Stimulated activated CD8-positive, alpha-beta memory T cell treated with anti-CD3 and anti-CD28 coated beads, Interleukin-7, amount 100 ng/mL, for 48 hours (primary cell): ENCODE measurements at regions not wholly inside any gene's neighbourhood (a gene's known extent, or its start where the extent isn't known, plus 50 kb on each side); places are given as distances from the start of the nearest gene placed in this dataset.
A peak's percentile ranks its signal among the peaks of the same experiment; 100 is the strongest.
"Not testable (repeated sequence)": the region's sequence is repeated elsewhere in the genome, so short reads cannot be mapped to it uniquely, and the experiment has no call there.

ENCODE experiments used
- DNase-seq, 2 donors: peaks; one replicate each; pipeline ENCODE4 v3.0.0-alpha.2; 2020; ENCODE audit warnings: low read depth in 1 of 2; ENCODE audit errors: extremely low read depth in 1 of 2

GRCh38 chr4:1589098-1589497 is 95.0 kb downstream of the FAM53A start:
- DNase-seq = no peak

GRCh38 chr4:1588306-1588705 is 95.8 kb downstream of the FAM53A start:
- no peak for DNase-seq

GRCh38 chr4:1584498-1584897 is 99.6 kb downstream of the FAM53A start:
- no peak for DNase-seq

- no peak for DNase-seq
Observed at GRCh38 chr4:1583859-1584258, 100.3 kb downstream of the FAM53A start.

GRCh38 chr4:1583051-1583785 is 100.9 kb downstream of the FAM53A start:
- DNase-seq = no peak

- DNase-seq = no peak
Observed at GRCh38 chr4:1582227-1582626, 101.9 kb downstream of the FAM53A start.

- DNase-seq = peak; percentile 73 to 88
Observed at GRCh38 chr4:1581164-1581894, 102.8 kb downstream of the FAM53A start.

GRCh38 chr4:1580692-1581012 is 103.5 kb downstream of the FAM53A start:
- DNase-seq = not testable (repeated sequence)

GRCh38 chr4:1579901-1580691 is 104.0 kb downstream of the FAM53A start:
- DNase-seq = peak; percentile 76 to 89

GRCh38 chr4:1579001-1579900 is 104.9 kb downstream of the FAM53A start:
- peak; percentile 57 to 72 for DNase-seq

- no peak for DNase-seq
Observed at GRCh38 chr4:1578251-1578773, 105.8 kb downstream of the FAM53A start.

- DNase-seq = no peak
Observed at GRCh38 chr4:1577822-1578217, 106.3 kb downstream of the FAM53A start.

GRCh38 chr4:1576961-1577821 is 106.9 kb downstream of the FAM53A start:
- no peak for DNase-seq

GRCh38 chr4:1576304-1576960 is 107.7 kb downstream of the FAM53A start:
- DNase-seq = no peak

- no peak for DNase-seq
Observed at GRCh38 chr4:1575418-1576303, 108.5 kb downstream of the FAM53A start.

GRCh38 chr4:1574601-1575417 is 109.3 kb downstream of the FAM53A start:
- no peak for DNase-seq

- no peak for DNase-seq
Observed at GRCh38 chr4:1573830-1574459, 110.2 kb downstream of the FAM53A start.
